ENCODE measurements at regions not wholly inside any gene's neighbourhood (a gene's known extent, or its start where the extent isn't known, plus 50 kb on each side); places are given as distances from the start of the nearest gene placed in this dataset.

DNA sequence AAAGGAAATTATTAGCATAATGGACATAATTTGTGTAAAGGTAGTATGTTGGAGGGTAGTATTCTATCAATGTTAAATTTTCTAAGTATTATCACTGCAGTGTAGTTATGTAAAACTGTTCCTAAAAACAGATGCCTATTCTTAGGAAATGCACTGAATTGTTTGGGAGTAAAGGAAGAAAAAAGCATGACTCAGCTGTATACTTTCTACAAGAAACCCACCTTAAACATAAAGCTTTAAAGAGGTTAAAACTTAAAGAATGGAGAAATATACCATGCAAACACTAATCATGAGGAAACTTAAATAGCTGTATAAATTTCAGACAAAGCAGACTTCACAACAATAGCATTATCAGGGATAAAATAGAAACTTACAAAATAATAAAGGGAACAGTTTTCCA is 292.9 kb downstream of the ANTXR2 start:
- no peak overlapping the region for H3K4me3 ChIP-seq (ENCODE audit: low read depth, low read length)
- TF ChIP-seq, protein P1, sequence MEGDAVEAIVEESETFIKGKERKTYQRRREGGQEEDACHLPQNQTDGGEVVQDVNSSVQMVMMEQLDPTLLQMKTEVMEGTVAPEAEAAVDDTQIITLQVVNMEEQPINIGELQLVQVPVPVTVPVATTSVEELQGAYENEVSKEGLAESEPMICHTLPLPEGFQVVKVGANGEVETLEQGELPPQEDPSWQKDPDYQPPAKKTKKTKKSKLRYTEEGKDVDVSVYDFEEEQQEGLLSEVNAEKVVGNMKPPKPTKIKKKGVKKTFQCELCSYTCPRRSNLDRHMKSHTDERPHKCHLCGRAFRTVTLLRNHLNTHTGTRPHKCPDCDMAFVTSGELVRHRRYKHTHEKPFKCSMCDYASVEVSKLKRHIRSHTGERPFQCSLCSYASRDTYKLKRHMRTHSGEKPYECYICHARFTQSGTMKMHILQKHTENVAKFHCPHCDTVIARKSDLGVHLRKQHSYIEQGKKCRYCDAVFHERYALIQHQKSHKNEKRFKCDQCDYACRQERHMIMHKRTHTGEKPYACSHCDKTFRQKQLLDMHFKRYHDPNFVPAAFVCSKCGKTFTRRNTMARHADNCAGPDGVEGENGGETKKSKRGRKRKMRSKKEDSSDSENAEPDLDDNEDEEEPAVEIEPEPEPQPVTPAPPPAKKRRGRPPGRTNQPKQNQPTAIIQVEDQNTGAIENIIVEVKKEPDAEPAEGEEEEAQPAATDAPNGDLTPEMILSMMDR (IDR thresholded peaks at IDR 0.05; ENCODE audit: low read depth, low read length, missing control alignments): no peak
- no peak for DNase-seq (ENCODE audit: low read depth)

- TF ChIP-seq, protein P1 (IDR thresholded peaks at IDR 0.05; ENCODE audit: low read depth, low read length, missing control alignments): no peak
- no peak overlapping the region for H3K4me3 ChIP-seq (ENCODE audit: low read depth, low read length)
- DNase-seq (ENCODE audit: low read depth): no peak
These were observed 300.5 kb downstream of the ANTXR2 start for GRCh38 chr4:79772510-79772909.

GRCh38 chr4:79764120-79764519 is 308.9 kb downstream of the ANTXR2 start:
- H3K4me3 ChIP-seq (ENCODE audit: low read depth, low read length): no peak overlapping the region
- no peak for DNase-seq (ENCODE audit: low read depth)
- TF ChIP-seq, protein P1 (IDR thresholded peaks at IDR 0.05; ENCODE audit: low read depth, low read length, missing control alignments): no peak

GRCh38 chr4:79763486-79764075 is 309.4 kb downstream of the ANTXR2 start:
- no peak overlapping the region for H3K4me3 ChIP-seq (ENCODE audit: low read depth, low read length)
- DNase-seq (ENCODE audit: low read depth): no peak
- TF ChIP-seq, protein P1 (IDR thresholded peaks at IDR 0.05; ENCODE audit: low read depth, low read length, missing control alignments): no peak

GRCh38 chr4:79759793-79760192 is 313.2 kb downstream of the ANTXR2 start:
- TF ChIP-seq, protein P1 (IDR thresholded peaks at IDR 0.05; ENCODE audit: low read depth, low read length, missing control alignments): no peak
- no peak for DNase-seq (ENCODE audit: low read depth)
- no peak overlapping the region for H3K4me3 ChIP-seq (ENCODE audit: low read depth, low read length)

DNA sequence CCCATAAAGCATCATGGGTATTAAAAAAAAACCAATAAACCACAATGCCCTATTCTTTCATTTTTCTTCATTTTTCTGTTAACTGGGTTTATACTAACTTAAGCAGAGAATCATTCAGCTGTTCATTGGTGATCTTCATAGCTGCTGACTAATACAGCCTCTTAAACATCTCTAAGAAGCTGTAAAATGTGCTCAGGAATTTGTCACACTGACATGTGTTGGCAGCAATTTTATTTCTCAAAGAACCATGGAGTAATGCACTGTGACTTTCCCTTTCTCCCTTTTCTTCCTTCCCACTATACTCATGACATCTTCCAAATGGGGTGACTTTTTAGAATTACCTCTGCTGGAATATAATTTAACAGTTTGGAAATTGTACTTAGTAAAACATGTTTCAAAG is 315.4 kb downstream of the ANTXR2 start:
- TF ChIP-seq, protein P1 (IDR thresholded peaks at IDR 0.05; ENCODE audit: low read depth, low read length, missing control alignments): no peak
- H3K4me3 ChIP-seq (ENCODE audit: low read depth, low read length): no peak overlapping the region
- DNase-seq (ENCODE audit: low read depth): no peak

Data from GM12864 (cell line).